GM23338 (cell line): ENCODE measurements at regions not wholly inside any gene's neighbourhood (a gene's known extent, or its start where the extent isn't known, plus 50 kb on each side); places are given as distances from the start of the nearest gene placed in this dataset.

Experiments used
- ATAC-seq: fragments of 200-7000 bp; cut with Tn5 transposase; 3 replicates; pipeline ENCODE4 v1.9.1; 2020
- DNase-seq: peaks from one replicate; pipeline ENCODE4 v3.0.0-alpha.2; 2015; ENCODE audit warnings: low spot score
- H2AFZ ChIP-seq: fragments of 200-600 bp; sonication (generic); 2 replicates; pipeline ENCODE4 v1.8.0; 2016; ENCODE audit warnings: antibody characterized with exemption, mild to moderate bottlenecking, moderate library complexity
- H3F3A ChIP-seq: fragments of 200-600 bp; sonication (generic); replicated peaks from 2 replicates; pipeline ENCODE4 v1.8.0; 2017; ENCODE audit warnings: antibody characterized with exemption, mixed run types, low read depth
- H3K27ac ChIP-seq: fragments of 200-600 bp; sonication (generic); 2 replicates; pipeline ENCODE4 v1.6.1; 2016; ENCODE audit warnings: low read depth
- H3K27me3 ChIP-seq: fragments of 200-600 bp; sonication (generic); 2 replicates; pipeline ENCODE4 v1.8.0; 2016; ENCODE audit warnings: mild to moderate bottlenecking, mixed run types, moderate library complexity; ENCODE audit not compliant: insufficient read depth
- H3K36me3 ChIP-seq: fragments of 200-600 bp; sonication (generic); 2 replicates; pipeline ENCODE4 v1.8.0; 2016; ENCODE audit warnings: mild to moderate bottlenecking; ENCODE audit not compliant: insufficient read depth
- H3K4me1 ChIP-seq: fragments of 200-600 bp; sonication (generic); 2 replicates; pipeline ENCODE4 v1.8.0; 2016; ENCODE audit warnings: mild to moderate bottlenecking, moderate library complexity; ENCODE audit not compliant: insufficient read depth
- H3K4me2 ChIP-seq: fragments of 200-600 bp; sonication (generic); 2 replicates; pipeline ENCODE4 v1.7.1; 2017; ENCODE audit warnings: mixed run types
- H3K4me3 ChIP-seq: fragments of 200-600 bp; sonication (generic); 2 replicates; pipeline ENCODE4 v1.6.1; 2016; ENCODE audit warnings: mixed run types
- H3K79me2 ChIP-seq: fragments of 200-600 bp; sonication (generic); replicated peaks from 2 replicates; pipeline ENCODE4 v1.8.0; 2017; ENCODE audit warnings: mild to moderate bottlenecking; ENCODE audit not compliant: insufficient read depth
- H3K9me2 ChIP-seq: fragments of 200-600 bp; sonication (generic); 2 replicates; pipeline ENCODE4 v1.8.0; 2017; ENCODE audit not compliant: insufficient read depth
- H4K20me1 ChIP-seq: fragments of 200-600 bp; sonication (generic); replicated peaks from 2 replicates; pipeline ENCODE4 v1.8.0; 2017; ENCODE audit warnings: mild to moderate bottlenecking; ENCODE audit not compliant: insufficient read depth
- H3K27ac Mint-ChIP-seq: 2 replicates; pipeline ENCODE4 v1.8.0; 2020; ENCODE audit warnings: inconsistent platforms, mild to moderate bottlenecking, moderate library complexity, mixed read lengths
- H3K27me3 Mint-ChIP-seq: 3 replicates; pipeline ENCODE4 v1.8.0; 2022; ENCODE audit warnings: low read depth, mild to moderate bottlenecking, moderate library complexity, mixed read lengths, inconsistent platforms; ENCODE audit not compliant: insufficient read depth, poor library complexity
- H3K36me3 Mint-ChIP-seq: 3 replicates; pipeline ENCODE4 v1.8.0; 2021; ENCODE audit warnings: low read depth, mild to moderate bottlenecking, inconsistent platforms, moderate library complexity, mixed read lengths
- H3K4me1 Mint-ChIP-seq: 3 replicates; pipeline ENCODE4 v1.8.0; 2020; ENCODE audit warnings: mild to moderate bottlenecking, inconsistent platforms, mixed read lengths
- H3K4me3 Mint-ChIP-seq: 3 replicates; pipeline ENCODE4 v1.8.0; 2021; ENCODE audit warnings: moderate library complexity, mild to moderate bottlenecking, inconsistent platforms, mixed read lengths
- H3K9me3 Mint-ChIP-seq: 3 replicates; pipeline ENCODE4 v1.8.0; 2020; ENCODE audit warnings: moderate library complexity, mild to moderate bottlenecking, inconsistent platforms, mixed read lengths
- CREB1 ChIP-seq: fragments of 250-450 bp; sonication (Bioruptor Pico); IDR thresholded peaks from 2 replicates; pipeline ENCODE4 v1.5.0; 2020; ENCODE audit warnings: low read depth, mild to moderate bottlenecking, moderate library complexity
- EZH2 ChIP-seq: fragments of 200-600 bp; sonication (generic); IDR thresholded peaks from one replicate; pipeline ENCODE4 v1.8.0; 2017; ENCODE audit warnings: antibody characterized with exemption, mild to moderate bottlenecking, low read depth; ENCODE audit not compliant: unreplicated experiment
- EZH2phosphoT487 ChIP-seq: fragments of 200-600 bp; sonication (generic); IDR thresholded peaks from one replicate; pipeline ENCODE4 v1.8.1; 2018; ENCODE audit warnings: antibody characterized with exemption; ENCODE audit not compliant: unreplicated experiment
- JUNB ChIP-seq: IDR thresholded peaks from one replicate; pipeline ENCODE4 v1.6.1; 2016; ENCODE audit warnings: antibody characterized with exemption; ENCODE audit not compliant: unreplicated experiment
- NANOG ChIP-seq: IDR thresholded peaks from 2 replicates; pipeline ENCODE4 v1.6.1; 2016; ENCODE audit warnings: antibody characterized with exemption, borderline replicate concordance
- POLR2AphosphoS5 ChIP-seq: IDR thresholded peaks from 2 replicates; pipeline ENCODE4 v1.6.1; 2016; ENCODE audit warnings: antibody characterized with exemption, low read depth
- STAT1 ChIP-seq: IDR thresholded peaks from one replicate; pipeline ENCODE4 v1.6.1; 2016; ENCODE audit warnings: antibody characterized with exemption; ENCODE audit not compliant: unreplicated experiment
- ZNF114 ChIP-seq: fragments of 250-450 bp; sonication (Bioruptor Pico); IDR thresholded peaks from 2 replicates; pipeline ENCODE4 v1.5.0; 2020; ENCODE audit warnings: mild to moderate bottlenecking, moderate library complexity
- ZNF331 ChIP-seq: fragments of 250-450 bp; sonication (Bioruptor Pico); IDR thresholded peaks from 2 replicates; pipeline ENCODE4 v1.5.0; 2020; ENCODE audit warnings: low read depth, mild to moderate bottlenecking, moderate library complexity
- TF ChIP-seq, protein P1 (sequence below): fragments of 250-450 bp; sonication (Bioruptor Pico); IDR thresholded peaks from 2 replicates; pipeline ENCODE4 v1.5.0; 2020; ENCODE audit warnings: mild to moderate bottlenecking, moderate library complexity
- TF ChIP-seq, protein P2 (sequence below): IDR thresholded peaks from 2 replicates; pipeline ENCODE4 v1.6.1; 2016; ENCODE audit warnings: antibody characterized with exemption
- TF ChIP-seq, protein P3 (sequence below), 2 experiments: fragments of 200-600 bp in 1 of 2; sonication (generic) in 1 of 2; conservative IDR thresholded peaks; 2 replicates each; pipeline versions ENCODE4 v1.5.1 to v1.6.1; 2016 to 2017; ENCODE audit warnings: antibody characterized with exemption in 2 of 2, low read depth in 2 of 2, mild to moderate bottlenecking in 2 of 2, moderate library complexity in 1 of 2
- TF ChIP-seq, protein P4 (sequence below): IDR thresholded peaks from one replicate; pipeline ENCODE4 v1.6.1; 2018; ENCODE audit warnings: antibody characterized with exemption; ENCODE audit not compliant: unreplicated experiment

DNA sequence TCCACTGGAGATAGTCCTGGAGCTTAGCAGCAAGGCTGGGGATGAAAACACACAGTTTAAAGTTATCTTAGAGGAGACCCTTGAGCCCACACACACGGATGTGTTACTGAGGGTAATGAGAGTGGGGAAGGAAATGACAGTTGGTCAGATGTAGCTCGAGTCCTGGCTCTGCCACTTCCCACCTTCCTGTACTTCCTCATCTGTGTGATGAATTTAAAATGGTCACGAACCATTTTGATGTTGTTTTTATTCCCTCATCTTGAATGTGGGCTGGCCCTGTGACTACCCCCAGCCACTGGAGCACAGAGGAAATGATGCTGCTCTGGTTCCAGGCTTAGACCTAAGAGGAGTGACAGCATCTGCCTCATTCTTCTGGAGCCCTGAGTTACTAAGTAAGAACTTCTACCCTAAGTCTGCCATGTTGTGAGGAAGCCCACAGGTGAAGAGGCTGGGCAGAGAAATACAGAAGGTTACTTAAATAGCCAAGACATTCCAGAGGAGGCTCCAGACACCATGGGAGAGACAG lies 141.2 kb downstream of the NRN1 start (continued):
- TF ChIP-seq, protein P1, sequence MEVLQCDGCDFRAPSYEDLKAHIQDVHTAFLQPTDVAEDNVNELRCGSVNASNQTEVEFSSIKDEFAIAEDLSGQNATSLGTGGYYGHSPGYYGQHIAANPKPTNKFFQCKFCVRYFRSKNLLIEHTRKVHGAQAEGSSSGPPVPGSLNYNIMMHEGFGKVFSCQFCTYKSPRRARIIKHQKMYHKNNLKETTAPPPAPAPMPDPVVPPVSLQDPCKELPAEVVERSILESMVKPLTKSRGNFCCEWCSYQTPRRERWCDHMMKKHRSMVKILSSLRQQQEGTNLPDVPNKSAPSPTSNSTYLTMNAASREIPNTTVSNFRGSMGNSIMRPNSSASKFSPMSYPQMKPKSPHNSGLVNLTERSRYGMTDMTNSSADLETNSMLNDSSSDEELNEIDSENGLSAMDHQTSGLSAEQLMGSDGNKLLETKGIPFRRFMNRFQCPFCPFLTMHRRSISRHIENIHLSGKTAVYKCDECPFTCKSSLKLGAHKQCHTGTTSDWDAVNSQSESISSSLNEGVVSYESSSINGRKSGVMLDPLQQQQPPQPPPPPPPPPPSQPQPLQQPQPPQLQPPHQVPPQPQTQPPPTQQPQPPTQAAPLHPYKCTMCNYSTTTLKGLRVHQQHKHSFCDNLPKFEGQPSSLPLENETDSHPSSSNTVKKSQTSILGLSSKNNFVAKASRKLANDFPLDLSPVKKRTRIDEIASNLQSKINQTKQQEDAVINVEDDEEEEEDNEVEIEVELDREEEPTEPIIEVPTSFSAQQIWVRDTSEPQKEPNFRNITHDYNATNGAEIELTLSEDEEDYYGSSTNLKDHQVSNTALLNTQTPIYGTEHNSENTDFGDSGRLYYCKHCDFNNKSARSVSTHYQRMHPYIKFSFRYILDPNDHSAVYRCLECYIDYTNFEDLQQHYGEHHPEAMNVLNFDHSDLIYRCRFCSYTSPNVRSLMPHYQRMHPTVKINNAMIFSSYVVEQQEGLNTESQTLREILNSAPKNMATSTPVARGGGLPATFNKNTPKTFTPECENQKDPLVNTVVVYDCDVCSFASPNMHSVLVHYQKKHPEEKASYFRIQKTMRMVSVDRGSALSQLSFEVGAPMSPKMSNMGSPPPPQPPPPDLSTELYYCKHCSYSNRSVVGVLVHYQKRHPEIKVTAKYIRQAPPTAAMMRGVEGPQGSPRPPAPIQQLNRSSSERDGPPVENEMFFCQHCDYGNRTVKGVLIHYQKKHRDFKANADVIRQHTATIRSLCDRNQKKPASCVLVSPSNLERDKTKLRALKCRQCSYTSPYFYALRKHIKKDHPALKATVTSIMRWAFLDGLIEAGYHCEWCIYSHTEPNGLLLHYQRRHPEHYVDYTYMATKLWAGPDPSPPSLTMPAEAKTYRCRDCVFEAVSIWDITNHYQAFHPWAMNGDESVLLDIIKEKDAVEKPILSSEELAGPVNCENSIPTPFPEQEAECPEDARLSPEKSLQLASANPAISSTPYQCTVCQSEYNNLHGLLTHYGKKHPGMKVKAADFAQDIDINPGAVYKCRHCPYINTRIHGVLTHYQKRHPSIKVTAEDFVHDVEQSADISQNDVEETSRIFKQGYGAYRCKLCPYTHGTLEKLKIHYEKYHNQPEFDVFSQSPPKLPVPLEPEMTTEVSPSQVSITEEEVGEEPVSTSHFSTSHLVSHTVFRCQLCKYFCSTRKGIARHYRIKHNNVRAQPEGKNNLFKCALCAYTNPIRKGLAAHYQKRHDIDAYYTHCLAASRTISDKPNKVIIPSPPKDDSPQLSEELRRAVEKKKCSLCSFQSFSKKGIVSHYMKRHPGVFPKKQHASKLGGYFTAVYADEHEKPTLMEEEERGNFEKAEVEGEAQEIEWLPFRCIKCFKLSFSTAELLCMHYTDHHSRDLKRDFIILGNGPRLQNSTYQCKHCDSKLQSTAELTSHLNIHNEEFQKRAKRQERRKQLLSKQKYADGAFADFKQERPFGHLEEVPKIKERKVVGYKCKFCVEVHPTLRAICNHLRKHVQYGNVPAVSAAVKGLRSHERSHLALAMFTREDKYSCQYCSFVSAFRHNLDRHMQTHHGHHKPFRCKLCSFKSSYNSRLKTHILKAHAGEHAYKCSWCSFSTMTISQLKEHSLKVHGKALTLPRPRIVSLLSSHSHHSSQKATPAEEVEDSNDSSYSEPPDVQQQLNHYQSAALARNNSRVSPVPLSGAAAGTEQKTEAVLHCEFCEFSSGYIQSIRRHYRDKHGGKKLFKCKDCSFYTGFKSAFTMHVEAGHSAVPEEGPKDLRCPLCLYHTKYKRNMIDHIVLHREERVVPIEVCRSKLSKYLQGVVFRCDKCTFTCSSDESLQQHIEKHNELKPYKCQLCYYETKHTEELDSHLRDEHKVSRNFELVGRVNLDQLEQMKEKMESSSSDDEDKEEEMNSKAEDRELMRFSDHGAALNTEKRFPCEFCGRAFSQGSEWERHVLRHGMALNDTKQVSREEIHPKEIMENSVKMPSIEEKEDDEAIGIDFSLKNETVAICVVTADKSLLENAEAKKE (CRISPR knock-in tag): no peak
- TF ChIP-seq ZNF331 (CRISPR knock-in tag) (no peak), NANOG (no peak), EZH2 (no peak), STAT1 (no peak), POLR2AphosphoS5 (no peak), ZNF114 (no peak)
- TF ChIP-seq, protein P2, sequence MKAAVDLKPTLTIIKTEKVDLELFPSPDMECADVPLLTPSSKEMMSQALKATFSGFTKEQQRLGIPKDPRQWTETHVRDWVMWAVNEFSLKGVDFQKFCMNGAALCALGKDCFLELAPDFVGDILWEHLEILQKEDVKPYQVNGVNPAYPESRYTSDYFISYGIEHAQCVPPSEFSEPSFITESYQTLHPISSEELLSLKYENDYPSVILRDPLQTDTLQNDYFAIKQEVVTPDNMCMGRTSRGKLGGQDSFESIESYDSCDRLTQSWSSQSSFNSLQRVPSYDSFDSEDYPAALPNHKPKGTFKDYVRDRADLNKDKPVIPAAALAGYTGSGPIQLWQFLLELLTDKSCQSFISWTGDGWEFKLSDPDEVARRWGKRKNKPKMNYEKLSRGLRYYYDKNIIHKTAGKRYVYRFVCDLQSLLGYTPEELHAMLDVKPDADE: no peak

DNA sequence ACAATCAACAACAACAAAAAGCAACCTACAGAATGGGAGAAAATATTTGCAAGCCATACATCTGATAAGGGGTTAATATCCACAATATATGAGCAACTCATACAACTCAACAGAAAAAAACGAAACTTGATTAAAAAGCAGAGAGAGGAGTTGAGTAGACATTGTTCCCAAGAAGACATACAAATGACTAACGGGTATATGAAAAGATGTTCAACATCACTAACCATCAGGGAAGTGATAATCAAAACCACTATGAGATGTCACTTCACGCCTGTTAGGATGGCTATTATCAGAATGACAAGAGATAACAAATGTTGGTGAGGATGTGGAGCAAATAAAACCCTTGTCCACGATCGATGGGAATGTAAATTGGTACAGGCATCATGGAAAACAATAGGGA lies 145.9 kb downstream of the NRN1 start:
- no peak overlapping the region for H3K27ac Mint-ChIP-seq
- no peak overlapping the region for H3K4me3 Mint-ChIP-seq
- H3K36me3 ChIP-seq: no peaks in the 10 kb centered on the region
- no peaks in the 10 kb centered on the region for H3K27me3 ChIP-seq
- peaks cover 2% of the 10 kb centered on the region; the same call in 2 of the 3 replicates for H3K9me3 Mint-ChIP-seq
- no peaks in the 10 kb centered on the region for H3K4me1 ChIP-seq
- H3K79me2 ChIP-seq: no peaks in the 10 kb centered on the region
- no peak overlapping the region for H3K27ac ChIP-seq
- no peaks in the 10 kb centered on the region; the same call in 2 of the 3 replicates for H3K4me1 Mint-ChIP-seq
- no peak for ATAC-seq
- no peak overlapping the region for H2AFZ ChIP-seq
- no peak overlapping the region for H3K4me3 ChIP-seq
- no peaks in the 10 kb centered on the region for H3F3A ChIP-seq
- no peak for DNase-seq
- no peak overlapping the region for H3K4me2 ChIP-seq
- no peaks in the 10 kb centered on the region for H4K20me1 ChIP-seq
- no peaks in the 10 kb centered on the region for H3K36me3 Mint-ChIP-seq
- H3K27me3 Mint-ChIP-seq: peaks cover 4% of the 10 kb centered on the region
- no peaks in the 10 kb centered on the region for H3K9me2 ChIP-seq
- TF ChIP-seq EZH2phosphoT487: no peak
- TF ChIP-seq POLR2AphosphoS5: no peak
- TF ChIP-seq, protein P3, sequence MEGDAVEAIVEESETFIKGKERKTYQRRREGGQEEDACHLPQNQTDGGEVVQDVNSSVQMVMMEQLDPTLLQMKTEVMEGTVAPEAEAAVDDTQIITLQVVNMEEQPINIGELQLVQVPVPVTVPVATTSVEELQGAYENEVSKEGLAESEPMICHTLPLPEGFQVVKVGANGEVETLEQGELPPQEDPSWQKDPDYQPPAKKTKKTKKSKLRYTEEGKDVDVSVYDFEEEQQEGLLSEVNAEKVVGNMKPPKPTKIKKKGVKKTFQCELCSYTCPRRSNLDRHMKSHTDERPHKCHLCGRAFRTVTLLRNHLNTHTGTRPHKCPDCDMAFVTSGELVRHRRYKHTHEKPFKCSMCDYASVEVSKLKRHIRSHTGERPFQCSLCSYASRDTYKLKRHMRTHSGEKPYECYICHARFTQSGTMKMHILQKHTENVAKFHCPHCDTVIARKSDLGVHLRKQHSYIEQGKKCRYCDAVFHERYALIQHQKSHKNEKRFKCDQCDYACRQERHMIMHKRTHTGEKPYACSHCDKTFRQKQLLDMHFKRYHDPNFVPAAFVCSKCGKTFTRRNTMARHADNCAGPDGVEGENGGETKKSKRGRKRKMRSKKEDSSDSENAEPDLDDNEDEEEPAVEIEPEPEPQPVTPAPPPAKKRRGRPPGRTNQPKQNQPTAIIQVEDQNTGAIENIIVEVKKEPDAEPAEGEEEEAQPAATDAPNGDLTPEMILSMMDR (conservative IDR thresholded peaks at IDR 0.05; ENCODE audit: low read depth in 2 of 2): no peak
- TF ChIP-seq JUNB: no peak
- no peak for TF ChIP-seq ZNF331 (CRISPR knock-in tag)
- TF ChIP-seq, protein P4, sequence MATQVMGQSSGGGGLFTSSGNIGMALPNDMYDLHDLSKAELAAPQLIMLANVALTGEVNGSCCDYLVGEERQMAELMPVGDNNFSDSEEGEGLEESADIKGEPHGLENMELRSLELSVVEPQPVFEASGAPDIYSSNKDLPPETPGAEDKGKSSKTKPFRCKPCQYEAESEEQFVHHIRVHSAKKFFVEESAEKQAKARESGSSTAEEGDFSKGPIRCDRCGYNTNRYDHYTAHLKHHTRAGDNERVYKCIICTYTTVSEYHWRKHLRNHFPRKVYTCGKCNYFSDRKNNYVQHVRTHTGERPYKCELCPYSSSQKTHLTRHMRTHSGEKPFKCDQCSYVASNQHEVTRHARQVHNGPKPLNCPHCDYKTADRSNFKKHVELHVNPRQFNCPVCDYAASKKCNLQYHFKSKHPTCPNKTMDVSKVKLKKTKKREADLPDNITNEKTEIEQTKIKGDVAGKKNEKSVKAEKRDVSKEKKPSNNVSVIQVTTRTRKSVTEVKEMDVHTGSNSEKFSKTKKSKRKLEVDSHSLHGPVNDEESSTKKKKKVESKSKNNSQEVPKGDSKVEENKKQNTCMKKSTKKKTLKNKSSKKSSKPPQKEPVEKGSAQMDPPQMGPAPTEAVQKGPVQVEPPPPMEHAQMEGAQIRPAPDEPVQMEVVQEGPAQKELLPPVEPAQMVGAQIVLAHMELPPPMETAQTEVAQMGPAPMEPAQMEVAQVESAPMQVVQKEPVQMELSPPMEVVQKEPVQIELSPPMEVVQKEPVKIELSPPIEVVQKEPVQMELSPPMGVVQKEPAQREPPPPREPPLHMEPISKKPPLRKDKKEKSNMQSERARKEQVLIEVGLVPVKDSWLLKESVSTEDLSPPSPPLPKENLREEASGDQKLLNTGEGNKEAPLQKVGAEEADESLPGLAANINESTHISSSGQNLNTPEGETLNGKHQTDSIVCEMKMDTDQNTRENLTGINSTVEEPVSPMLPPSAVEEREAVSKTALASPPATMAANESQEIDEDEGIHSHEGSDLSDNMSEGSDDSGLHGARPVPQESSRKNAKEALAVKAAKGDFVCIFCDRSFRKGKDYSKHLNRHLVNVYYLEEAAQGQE: no peak
- TF ChIP-seq ZNF114: no peak
- TF ChIP-seq CREB1: no peak
